NCI-H446 treated with DMSO at 0.1 percent for 48 hours (cell line): ENCODE measurements at regions not wholly inside any gene's neighbourhood (a gene's known extent, or its start where the extent isn't known, plus 50 kb on each side); places are given as distances from the start of the nearest gene placed in this dataset.
"Not testable (repeated sequence)": the region's sequence is repeated elsewhere in the genome, so short reads cannot be mapped to it uniquely, and the experiment has no call there.

Source experiments
- DNase-seq: peaks from one replicate; lab custom pipeline; 2025; lab: John Stamatoyannopoulos, UW

GRCh38 chr1:221575605-221576004, 166.3 kb downstream of the DUSP10 start:
- no peak for DNase-seq

- DNase-seq, result no peak
Measured at GRCh38 chr1:221576268-221576667, 165.6 kb downstream of the DUSP10 start.

- DNase-seq, result no peak
Measured at GRCh38 chr1:221583465-221583864, 158.4 kb downstream of the DUSP10 start.

DNA sequence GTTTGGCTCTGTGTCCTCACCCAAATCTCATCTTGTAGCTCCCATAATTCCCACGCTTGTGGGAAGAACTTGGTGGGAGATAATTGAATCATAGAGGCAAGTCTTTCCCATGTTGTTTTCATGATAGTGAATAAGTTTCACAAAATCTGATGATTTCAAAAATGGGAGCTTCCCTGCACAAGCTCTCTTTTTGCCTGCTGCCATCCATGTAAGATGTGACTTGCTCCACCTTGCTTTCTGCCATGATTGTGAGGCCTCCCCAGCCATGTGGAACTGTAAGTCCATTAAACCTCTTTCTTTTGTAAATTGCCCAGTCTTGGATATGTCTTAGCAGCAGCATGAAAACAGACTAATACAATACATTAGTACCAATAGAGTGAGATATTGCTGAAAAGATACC, 154.9 kb downstream of the DUSP10 start:
- not testable (repeated sequence) for DNase-seq

DNA sequence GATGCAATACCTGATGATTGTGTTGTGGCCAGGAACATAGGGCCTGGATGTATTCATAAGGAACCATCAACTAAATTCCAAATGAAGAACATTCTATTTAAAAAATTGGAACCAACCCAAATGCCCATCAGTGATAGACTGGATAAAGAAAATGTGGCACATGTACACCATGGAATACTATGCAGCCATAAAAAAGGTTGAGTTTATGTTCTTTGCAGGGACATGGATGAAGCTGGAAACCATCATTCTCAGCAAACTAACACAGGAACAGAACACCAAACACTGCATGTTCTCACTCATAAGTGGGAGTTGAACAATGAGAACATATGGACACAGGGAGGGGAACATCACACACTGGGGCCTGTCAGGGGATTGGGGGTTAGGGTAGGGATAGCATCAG, 150.6 kb downstream of the DUSP10 start:
- not testable (repeated sequence) for DNase-seq

DNA sequence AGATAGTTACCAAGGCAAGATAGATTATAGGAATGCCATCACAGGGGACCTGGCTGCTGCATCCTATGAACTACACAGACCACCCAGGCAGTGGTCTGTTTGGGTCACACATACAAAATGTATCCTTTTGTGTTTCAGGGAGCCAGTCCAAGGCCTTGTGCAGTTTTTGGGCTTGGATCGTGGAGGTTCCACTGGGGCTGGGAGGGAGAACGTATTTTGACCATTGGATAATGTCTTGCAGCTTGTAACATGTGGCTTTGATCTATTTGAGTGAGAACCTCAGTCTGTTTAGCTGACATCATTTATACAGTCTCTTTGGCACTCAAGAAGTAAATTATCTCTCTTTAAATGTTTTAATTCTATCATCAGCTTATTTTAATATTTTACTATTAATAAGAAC, 147.3 kb downstream of the DUSP10 start:
- DNase-seq, result no peak

DNA sequence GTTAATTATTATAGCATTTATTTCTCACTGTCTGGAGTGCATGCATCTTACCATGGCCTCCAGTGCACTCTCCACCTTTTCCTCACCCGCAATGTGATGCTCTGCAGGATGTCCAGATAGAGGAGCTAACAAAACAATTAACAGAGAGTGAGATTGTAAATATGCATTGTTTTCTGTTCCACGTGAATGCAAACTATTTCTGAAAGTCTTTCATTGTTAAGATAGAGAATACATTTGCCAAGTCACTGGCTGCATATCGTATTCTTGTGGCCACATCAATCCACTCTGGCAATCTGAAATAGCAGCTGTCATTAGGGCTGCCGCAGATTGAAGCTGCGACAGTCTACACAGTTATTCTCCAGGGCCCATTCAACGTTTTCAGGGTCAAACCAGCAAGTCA, 143.8 kb downstream of the DUSP10 start:
- DNase-seq, result no peak

GRCh38 chr1:221601166-221601565, 140.7 kb downstream of the DUSP10 start:
- DNase-seq, result no peak

DNA sequence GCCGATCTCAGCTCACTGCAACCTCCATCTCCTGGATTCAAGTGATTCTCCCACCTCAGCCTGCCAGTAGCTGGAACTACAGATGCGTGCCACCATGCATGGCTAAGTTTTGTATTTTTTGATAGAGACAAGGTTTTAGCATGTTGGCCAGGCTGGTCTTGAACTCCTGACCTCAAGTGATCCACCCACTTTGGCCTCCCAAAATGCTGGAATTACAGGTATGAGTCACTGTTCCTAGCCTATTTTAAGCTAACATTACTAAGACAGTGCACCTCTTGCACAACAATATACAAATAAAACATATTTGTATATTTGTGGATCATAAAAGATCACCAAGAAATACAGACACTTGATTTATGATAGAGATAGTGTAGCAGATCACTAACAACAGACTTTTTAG, 139.1 kb downstream of the DUSP10 start:
- DNase-seq, result no peak

- not testable (repeated sequence) for DNase-seq
Measured at GRCh38 chr1:221604390-221604789, 137.5 kb downstream of the DUSP10 start.

- no peak for DNase-seq
Measured at GRCh38 chr1:221604948-221605347, 136.9 kb downstream of the DUSP10 start.

DNA sequence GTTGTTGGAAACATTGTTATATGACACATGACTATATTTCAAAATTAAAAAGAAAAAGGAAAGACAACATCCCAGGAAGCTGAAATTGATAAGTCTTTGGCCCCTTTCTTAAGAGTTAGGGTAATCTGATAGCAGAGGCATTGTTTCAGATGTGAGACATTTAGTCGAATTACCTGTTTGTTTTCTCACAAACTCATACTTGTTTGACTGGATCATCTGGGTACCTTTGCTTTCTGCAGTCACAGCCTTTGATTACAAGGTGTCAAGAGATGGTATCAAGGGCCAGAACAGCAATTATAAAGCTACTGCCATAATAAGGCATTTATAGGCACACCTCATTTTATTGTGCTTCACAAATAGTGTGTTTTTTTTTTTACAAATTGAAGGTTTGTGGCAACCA, 136.3 kb downstream of the DUSP10 start:
- DNase-seq, result no peak

- DNase-seq, result no peak
Measured at GRCh38 chr1:221606256-221606655, 135.6 kb downstream of the DUSP10 start.

DNA sequence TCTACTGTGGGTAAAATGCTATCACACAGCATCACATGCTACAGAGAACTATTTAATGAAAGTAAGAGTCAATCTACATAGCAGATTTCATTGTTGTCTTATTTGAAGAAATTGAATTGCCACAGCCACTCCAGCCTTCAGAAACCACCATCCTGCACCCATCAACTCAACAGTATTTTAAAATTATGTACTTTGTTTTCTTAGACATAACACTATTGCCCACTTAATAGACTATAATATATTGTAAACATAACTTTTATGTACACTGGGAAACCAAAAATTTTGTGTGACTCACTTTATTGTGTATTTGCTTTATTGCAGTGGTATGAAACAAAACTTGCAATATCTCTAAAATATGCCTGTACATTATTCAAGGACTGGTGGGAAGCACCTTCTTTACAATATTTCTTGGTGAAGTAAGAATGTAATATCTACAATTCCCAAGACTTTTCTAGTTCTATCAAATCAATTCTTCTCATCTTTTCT, 133.0 kb downstream of the DUSP10 start:
- DNase-seq, result no peak

DNA sequence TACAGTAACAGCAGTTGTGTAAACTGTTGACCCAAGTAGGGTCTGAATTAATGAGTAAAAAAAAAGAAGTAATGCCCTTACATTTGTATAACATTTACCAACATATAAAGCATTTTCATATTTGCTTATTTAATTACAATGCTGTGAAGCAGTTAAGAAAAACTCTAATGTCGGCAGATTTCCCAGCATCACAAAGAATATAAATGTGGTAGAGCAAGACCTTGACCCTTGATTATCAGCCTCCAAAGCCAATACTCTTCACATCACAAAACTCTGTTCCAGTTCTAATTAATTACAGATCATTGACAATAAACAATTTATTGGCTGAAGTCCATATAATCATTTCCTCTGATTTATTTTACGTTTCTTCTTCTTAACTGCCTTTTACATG, 130.2 kb downstream of the DUSP10 start:
- peak; percentile 43 for DNase-seq

DNA sequence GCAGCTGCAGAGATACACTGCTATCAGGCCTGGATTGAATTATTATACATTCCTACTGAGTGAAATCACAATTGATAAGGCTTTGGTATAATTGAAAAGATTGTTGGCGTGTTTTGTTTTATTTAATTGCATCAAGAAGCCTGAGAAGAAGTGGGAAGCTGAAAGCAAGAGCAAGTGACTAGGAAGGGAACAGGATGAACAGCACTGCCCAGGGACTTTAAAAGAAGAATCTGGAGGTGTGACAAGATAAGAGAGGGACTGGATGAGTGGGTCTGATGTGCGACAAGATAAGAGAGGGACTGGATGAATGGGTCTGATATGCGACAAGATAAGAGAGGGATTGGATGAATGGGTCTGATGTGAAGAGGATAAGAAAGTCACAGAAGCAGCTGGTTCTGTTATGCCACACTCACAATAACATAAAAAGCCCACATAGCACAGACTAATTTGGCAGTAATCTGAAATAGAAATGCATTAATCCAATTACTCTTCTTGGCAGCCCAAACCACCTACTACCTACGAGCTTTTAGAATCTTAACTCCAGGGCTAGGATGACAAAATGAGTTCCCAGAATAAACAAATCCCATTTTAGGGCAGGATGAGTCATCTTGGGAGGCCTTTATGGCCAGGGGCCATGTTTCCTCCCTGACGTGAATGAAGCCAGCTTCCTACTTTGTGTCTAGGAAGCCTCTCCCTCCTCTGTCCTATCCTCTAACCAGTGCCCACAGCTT, 129.7 kb downstream of the DUSP10 start:
- DNase-seq, result peak; percentile 96

GRCh38 chr1:221620437-221621384, 121.2 kb downstream of the DUSP10 start:
- peak; percentile 91 for DNase-seq

- DNase-seq, result no peak
Measured at GRCh38 chr1:221621683-221622082, 120.2 kb downstream of the DUSP10 start.

DNA sequence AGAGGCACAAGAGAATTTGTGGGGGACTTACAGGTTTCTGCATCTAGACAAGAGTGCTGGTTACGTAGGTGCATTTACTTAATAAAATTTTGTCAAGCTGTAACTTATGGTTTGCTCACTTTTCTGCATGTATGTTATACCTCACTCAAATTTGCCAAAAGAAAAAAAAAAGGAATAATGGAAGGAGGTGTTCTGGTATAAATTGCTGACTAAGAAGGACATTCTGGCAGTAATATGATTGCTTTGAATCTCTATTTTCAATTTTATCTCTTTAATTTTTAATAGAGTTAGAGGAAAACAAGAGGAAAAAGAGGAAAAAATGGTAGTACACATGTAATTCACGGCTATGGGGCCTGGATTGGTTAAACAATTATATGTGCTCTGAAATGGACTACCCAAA, 119.5 kb downstream of the DUSP10 start:
- no peak for DNase-seq

GRCh38 chr1:221625026-221625425, 116.9 kb downstream of the DUSP10 start:
- DNase-seq, result no peak

DNA sequence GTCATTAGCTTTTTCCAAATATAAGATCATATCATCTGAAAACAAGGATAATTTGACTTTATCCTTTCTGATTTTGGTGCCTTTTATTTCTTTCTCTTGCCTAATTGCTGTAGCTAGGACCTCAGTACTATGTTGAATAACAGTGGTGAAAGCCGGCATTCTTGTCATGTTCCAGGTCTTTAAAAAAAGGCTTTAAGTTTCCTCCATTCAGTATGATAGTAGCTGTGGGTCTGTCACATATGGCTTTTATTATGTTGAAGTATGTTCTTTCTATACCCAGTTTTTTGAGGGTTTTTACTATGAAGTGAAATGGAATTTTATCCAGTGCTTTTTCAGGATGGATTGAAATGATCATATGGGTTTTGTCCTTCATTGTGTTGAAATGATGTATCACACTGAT, 115.8 kb downstream of the DUSP10 start:
- DNase-seq, result no peak

DNA sequence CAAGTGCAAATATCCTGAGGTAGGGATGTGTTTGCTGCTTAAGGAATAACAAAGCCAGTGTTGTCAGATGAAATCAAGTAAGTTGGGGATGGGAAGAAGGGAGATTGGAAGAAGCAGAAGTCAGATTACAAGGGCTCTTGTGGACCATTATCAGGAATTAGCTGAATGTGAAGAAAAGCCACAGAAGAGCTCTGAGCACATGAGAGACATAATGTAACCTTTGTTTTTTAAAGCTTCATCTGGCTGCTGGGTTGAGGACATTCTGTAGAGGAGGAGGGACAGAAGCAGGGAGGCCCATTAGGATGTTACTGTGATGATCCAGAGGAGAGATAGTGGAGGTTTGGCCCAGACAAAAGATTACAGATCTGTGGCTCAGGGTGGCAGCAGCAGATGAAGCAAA, 111.7 kb downstream of the DUSP10 start:
- no peak for DNase-seq

DNA sequence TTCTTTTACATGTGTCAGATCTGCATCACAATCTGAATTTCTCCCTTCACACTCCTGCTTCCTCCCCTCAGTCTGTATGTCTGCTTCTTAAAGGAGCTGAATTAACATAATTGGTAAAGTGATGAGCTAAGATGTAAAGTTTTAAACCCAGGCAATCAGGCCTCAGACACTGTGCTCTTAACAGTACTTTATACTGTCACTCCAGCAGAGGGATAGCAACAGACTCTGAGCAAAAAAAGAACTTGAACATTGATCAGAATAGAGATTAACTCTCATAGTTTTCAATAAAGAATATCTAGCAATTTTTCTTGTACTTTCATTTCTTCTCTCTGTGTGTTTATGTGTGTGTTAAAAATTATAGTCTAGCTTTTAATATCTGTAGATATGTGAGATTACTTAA, 110.3 kb downstream of the DUSP10 start:
- DNase-seq, result no peak
